RPMI7951 (cell line): ENCODE measurements at regions not wholly inside any gene's neighbourhood (a gene's known extent, or its start where the extent isn't known, plus 50 kb on each side); places are given as distances from the start of the nearest gene placed in this dataset.
A peak's percentile ranks its signal among the peaks of the same experiment; 100 is the strongest.
"Not testable (repeated sequence)": the region's sequence is repeated elsewhere in the genome, so short reads cannot be mapped to it uniquely, and the experiment has no call there.

ENCODE experiments used
- DNase-seq: peaks from one replicate; pipeline ENCODE4 v3.0.0-alpha.2; 2012; ENCODE audit warnings: low read depth

DNA sequence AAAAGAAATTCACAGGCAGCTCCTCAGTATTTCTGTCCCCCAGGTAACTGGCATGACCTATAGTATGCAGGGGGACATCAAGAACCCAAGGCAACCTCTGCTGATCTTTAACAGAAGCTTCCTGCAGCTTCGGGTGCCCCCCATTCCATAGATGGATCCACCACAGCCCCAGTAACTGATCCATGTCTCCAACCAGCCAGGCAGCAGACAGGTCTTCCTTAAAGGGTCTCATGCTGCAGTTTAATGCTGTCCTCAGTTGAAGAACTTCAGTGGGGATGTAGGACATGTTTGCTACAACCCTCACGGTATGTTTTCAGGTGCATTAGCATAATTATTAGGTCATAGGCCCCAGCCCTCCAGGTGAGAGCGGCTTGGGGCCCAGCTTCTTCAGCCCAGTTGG, 90.9 kb upstream of the OLIG2 start:
- DNase-seq, result no peak

- peak; percentile 36 for DNase-seq
These were observed 85.4 kb upstream of the OLIG2 start for GRCh38 chr21:32940079-32941014.

DNA sequence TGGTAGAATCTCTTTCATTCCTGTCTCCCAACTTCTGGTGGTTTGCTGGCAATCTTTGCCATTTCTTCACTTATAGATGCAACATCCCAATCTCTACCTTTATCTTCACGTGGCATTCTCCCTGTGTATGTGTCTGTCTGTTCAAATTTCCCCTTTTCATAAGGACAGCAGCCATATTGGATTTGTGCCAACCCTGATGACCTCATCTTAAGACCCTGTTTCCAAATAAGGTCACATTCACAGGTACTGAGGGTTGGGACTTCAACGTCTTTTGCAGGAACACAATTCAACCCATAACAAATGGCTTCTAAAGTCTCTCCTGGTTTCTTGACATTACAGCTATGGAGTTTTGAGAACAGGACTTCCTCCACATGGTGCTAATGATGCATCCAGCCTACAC, 84.5 kb upstream of the OLIG2 start:
- no peak for DNase-seq

- DNase-seq, result peak; percentile 7
These were observed 79.1 kb upstream of the OLIG2 start for GRCh38 chr21:32946654-32947053.

DNA sequence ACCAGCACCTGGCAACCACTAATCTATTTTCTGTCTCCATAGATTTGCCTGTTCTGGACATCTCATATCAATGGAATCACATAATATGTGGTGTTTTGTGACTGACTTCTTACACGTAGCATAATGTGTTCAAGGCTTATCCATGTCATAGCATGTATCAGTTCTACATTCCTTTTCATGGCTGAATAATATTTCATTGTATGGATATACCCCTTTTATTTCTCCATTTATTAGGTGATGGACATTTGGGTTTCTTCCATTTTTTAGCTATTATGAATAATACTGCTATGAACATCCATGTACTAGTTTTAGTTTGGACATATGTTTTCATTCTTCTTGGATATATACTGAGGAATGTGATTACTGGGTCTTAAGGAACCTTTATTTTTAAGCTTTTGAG, 78.0 kb upstream of the OLIG2 start:
- no peak for DNase-seq

- DNase-seq, result no peak
These were observed 76.0 kb upstream of the OLIG2 start for GRCh38 chr21:32949701-32950100.

GRCh38 chr21:32951041-32951440, 74.7 kb upstream of the OLIG2 start:
- no peak for DNase-seq

DNA sequence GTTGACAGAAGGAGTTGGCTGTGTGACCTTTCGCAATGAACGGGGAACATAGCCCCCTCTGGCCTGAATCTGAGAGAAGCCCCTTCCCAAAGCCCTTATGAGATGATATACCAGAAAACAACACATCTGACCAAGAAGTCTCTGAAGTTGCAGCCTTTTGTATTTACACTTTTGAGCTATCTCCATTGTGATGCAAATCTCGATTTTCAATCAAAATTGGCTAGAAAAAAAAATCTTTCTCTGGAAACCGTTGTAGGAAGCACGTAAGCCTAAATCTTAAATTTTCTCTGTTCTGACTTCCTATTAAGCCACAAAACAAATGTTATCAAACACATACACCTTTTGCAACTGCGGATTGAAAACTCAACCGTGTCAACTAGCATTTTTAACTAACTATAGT, 71.4 kb upstream of the OLIG2 start:
- no peak for DNase-seq

DNA sequence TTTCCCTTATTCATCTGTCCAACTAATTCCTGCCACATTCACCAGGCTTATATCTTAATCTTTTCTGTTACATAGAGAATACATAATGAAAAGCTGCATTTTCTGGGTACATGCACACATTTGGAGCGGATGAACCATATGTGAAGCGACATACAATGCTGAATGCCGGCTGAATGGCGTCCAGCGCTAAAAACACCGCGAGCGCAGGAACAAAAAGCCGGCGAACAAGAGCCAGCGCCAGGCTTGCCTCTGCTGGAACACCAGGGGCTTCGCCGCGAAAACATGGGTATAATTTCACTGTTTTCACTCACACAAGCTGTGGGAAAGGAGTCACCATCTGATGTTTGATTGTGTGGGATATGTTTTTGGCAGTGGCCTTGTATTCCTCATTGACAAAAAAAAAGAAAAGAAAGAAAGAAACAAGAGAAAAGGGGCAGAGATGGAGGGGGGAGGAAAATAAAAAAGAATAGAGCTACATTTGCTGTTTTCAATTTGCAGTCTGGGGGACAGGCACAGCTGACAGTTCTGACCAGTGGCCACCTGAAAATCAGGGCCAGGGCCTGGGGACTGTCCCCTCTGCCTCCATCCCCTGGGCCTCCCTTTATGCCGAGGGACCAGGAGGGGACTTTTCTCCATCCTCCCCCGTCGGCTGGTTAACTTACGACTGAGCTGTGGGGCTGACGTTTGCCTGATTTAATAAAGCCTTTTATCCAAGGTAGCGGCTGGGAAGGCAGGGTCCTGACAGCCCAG, 70.2 kb upstream of the OLIG2 start:
- DNase-seq, result no peak

GRCh38 chr21:32956061-32956656, 69.6 kb upstream of the OLIG2 start:
- no peak for DNase-seq

- DNase-seq, result no peak
These were observed 68.2 kb upstream of the OLIG2 start for GRCh38 chr21:32957545-32957944.

GRCh38 chr21:32958288-32959002, 67.3 kb upstream of the OLIG2 start:
- no peak for DNase-seq

DNA sequence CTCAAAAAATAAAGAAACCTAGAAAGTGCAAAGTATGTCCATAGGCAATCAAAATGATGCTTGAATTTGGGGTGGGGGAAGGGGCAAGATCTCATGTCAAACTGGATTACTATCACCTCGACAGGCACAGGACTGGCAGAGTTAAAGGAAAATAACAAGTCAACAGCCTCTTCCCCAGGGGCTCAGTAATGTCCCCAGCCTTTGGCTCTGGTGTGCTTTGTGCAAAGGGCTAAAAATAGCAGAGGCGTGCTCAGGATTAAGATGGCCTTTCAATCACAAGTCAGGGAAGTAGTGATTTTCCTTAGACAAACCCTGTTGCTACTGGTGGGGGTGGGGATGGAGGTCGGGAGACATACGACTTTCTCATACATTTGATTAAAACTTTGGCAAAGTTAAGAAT, 63.5 kb upstream of the OLIG2 start:
- no peak for DNase-seq

- DNase-seq, result no peak
These were observed 60.5 kb upstream of the OLIG2 start for GRCh38 chr21:32965129-32965680.

- no peak for DNase-seq
These were observed 59.6 kb upstream of the OLIG2 start for GRCh38 chr21:32966120-32966519.

DNA sequence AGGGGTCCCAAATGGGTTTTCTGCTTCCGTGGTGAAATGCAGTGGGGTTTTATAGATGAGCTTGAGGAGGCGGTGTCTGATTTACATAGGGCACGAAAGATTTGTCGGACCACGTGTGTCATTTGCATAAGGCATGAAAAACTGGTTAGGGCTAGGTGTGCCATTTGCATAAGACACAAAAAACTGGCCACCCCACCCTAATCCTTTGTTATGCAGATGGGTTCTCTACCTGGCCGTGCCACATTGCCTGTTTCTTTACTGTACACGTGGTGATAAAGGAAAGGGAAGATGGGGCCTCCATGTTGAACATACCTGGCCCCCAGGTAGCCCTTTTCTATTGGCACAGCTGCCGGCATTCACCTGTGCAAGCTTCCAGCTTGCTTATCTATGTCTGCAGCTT, 57.6 kb upstream of the OLIG2 start:
- DNase-seq, result not testable (repeated sequence)

GRCh38 chr21:32974653-32975052, 51.1 kb upstream of the OLIG2 start:
- DNase-seq, result no peak

GRCh38 chr21:32975811-32976431, 49.8 kb upstream of the OLIG2 start:
- no peak for DNase-seq
